HEK293T (cell line): ENCODE measurements at regions not wholly inside any gene's neighbourhood (a gene's known extent, or its start where the extent isn't known, plus 50 kb on each side); places are given as distances from the start of the nearest gene placed in this dataset.

Experiments
- FOXA1 ChIP-seq: fragments of 450-650 bp; IDR thresholded peaks from 2 replicates; pipeline ENCODE4 v1.6.1; 2016; ENCODE audit warnings: mild to moderate bottlenecking
- FOXK2 ChIP-seq: fragments of 450-650 bp; IDR thresholded peaks from 2 replicates; pipeline ENCODE4 v1.6.1; 2016; ENCODE audit warnings: mild to moderate bottlenecking
- FOXM1 ChIP-seq: fragments of 450-650 bp; IDR thresholded peaks from 2 replicates; pipeline ENCODE4 v1.6.1; 2017; ENCODE audit warnings: mild to moderate bottlenecking, borderline replicate concordance
- LEF1 ChIP-seq: fragments of 450-650 bp; IDR thresholded peaks from 2 replicates; pipeline ENCODE4 v1.6.1; 2017; ENCODE audit warnings: mild to moderate bottlenecking, borderline replicate concordance
- NFRKB ChIP-seq: fragments of 450-650 bp; IDR thresholded peaks from 2 replicates; pipeline ENCODE4 v1.6.1; 2016; ENCODE audit warnings: mild to moderate bottlenecking, moderate library complexity
- PKNOX1 ChIP-seq: fragments of 450-650 bp; IDR thresholded peaks from 2 replicates; pipeline ENCODE4 v1.6.1; 2016
- SP1 ChIP-seq: fragments of 450-650 bp; IDR thresholded peaks from 2 replicates; pipeline ENCODE4 v1.6.1; 2017
- ZNF384 ChIP-seq: fragments of 450-650 bp; IDR thresholded peaks from 2 replicates; pipeline ENCODE4 v1.6.1; 2016

DNA sequence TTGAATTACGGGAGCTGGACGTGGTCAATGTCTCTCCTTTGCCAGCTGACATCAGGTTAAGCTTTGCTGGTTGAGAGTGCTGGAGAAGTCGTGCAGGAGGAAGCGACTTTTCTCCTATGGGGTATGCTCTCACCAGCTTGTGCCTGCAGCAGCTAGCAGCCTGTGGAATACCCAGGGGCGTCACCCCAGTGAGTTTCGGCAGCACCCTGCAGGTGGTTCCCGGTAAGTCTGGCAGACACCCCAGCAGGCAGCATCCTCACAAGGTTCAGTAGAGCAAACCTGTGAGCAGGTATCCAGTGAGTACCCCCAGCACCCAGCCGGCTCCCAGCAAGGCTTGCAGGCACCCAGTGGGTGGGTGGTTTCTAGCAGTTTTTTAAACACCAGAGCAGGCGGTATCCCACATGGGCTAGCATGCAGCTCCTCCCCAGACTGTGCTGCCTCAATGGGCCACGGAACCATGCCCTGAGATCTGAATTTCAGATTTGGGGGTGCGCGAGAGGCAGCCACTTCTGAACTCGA is 74.8 kb upstream of the SVIL start:
- TF ChIP-seq PKNOX1 (no peak), ZNF384 (no peak), SP1 (no peak), LEF1 (no peak), FOXA1 (no peak), FOXM1 (no peak), FOXK2 (no peak), NFRKB (no peak)
